GM23338 (cell line): ENCODE measurements at regions not wholly inside any gene's neighbourhood (a gene's known extent, or its start where the extent isn't known, plus 50 kb on each side); places are given as distances from the start of the nearest gene placed in this dataset.

Experiments
- ATAC-seq: fragments of 200-7000 bp; cut with Tn5 transposase; 3 replicates; pipeline ENCODE4 v1.9.1; 2020
- DNase-seq: peaks from one replicate; pipeline ENCODE4 v3.0.0-alpha.2; 2015; ENCODE audit warnings: low spot score
- H2AFZ ChIP-seq: fragments of 200-600 bp; sonication (generic); 2 replicates; pipeline ENCODE4 v1.8.0; 2016; ENCODE audit warnings: antibody characterized with exemption, mild to moderate bottlenecking, moderate library complexity
- H3F3A ChIP-seq: fragments of 200-600 bp; sonication (generic); replicated peaks from 2 replicates; pipeline ENCODE4 v1.8.0; 2017; ENCODE audit warnings: antibody characterized with exemption, mixed run types, low read depth
- H3K27ac ChIP-seq: fragments of 200-600 bp; sonication (generic); 2 replicates; pipeline ENCODE4 v1.6.1; 2016; ENCODE audit warnings: low read depth
- H3K27me3 ChIP-seq: fragments of 200-600 bp; sonication (generic); 2 replicates; pipeline ENCODE4 v1.8.0; 2016; ENCODE audit warnings: mild to moderate bottlenecking, mixed run types, moderate library complexity; ENCODE audit not compliant: insufficient read depth
- H3K36me3 ChIP-seq: fragments of 200-600 bp; sonication (generic); 2 replicates; pipeline ENCODE4 v1.8.0; 2016; ENCODE audit warnings: mild to moderate bottlenecking; ENCODE audit not compliant: insufficient read depth
- H3K4me1 ChIP-seq: fragments of 200-600 bp; sonication (generic); 2 replicates; pipeline ENCODE4 v1.8.0; 2016; ENCODE audit warnings: mild to moderate bottlenecking, moderate library complexity; ENCODE audit not compliant: insufficient read depth
- H3K4me2 ChIP-seq: fragments of 200-600 bp; sonication (generic); 2 replicates; pipeline ENCODE4 v1.7.1; 2017; ENCODE audit warnings: mixed run types
- H3K4me3 ChIP-seq: fragments of 200-600 bp; sonication (generic); 2 replicates; pipeline ENCODE4 v1.6.1; 2016; ENCODE audit warnings: mixed run types
- H3K79me2 ChIP-seq: fragments of 200-600 bp; sonication (generic); replicated peaks from 2 replicates; pipeline ENCODE4 v1.8.0; 2017; ENCODE audit warnings: mild to moderate bottlenecking; ENCODE audit not compliant: insufficient read depth
- H3K9me2 ChIP-seq: fragments of 200-600 bp; sonication (generic); 2 replicates; pipeline ENCODE4 v1.8.0; 2017; ENCODE audit not compliant: insufficient read depth
- H4K20me1 ChIP-seq: fragments of 200-600 bp; sonication (generic); replicated peaks from 2 replicates; pipeline ENCODE4 v1.8.0; 2017; ENCODE audit warnings: mild to moderate bottlenecking; ENCODE audit not compliant: insufficient read depth
- H3K27ac Mint-ChIP-seq: 2 replicates; pipeline ENCODE4 v1.8.0; 2020; ENCODE audit warnings: inconsistent platforms, mild to moderate bottlenecking, moderate library complexity, mixed read lengths
- H3K27me3 Mint-ChIP-seq: 3 replicates; pipeline ENCODE4 v1.8.0; 2022; ENCODE audit warnings: low read depth, mild to moderate bottlenecking, moderate library complexity, mixed read lengths, inconsistent platforms; ENCODE audit not compliant: insufficient read depth, poor library complexity
- H3K36me3 Mint-ChIP-seq: 3 replicates; pipeline ENCODE4 v1.8.0; 2021; ENCODE audit warnings: low read depth, mild to moderate bottlenecking, inconsistent platforms, moderate library complexity, mixed read lengths
- H3K4me1 Mint-ChIP-seq: 3 replicates; pipeline ENCODE4 v1.8.0; 2020; ENCODE audit warnings: mild to moderate bottlenecking, inconsistent platforms, mixed read lengths
- H3K4me3 Mint-ChIP-seq: 3 replicates; pipeline ENCODE4 v1.8.0; 2021; ENCODE audit warnings: moderate library complexity, mild to moderate bottlenecking, inconsistent platforms, mixed read lengths
- H3K9me3 Mint-ChIP-seq: 3 replicates; pipeline ENCODE4 v1.8.0; 2020; ENCODE audit warnings: moderate library complexity, mild to moderate bottlenecking, inconsistent platforms, mixed read lengths
- CREB1 ChIP-seq: fragments of 250-450 bp; sonication (Bioruptor Pico); IDR thresholded peaks from 2 replicates; pipeline ENCODE4 v1.5.0; 2020; ENCODE audit warnings: low read depth, mild to moderate bottlenecking, moderate library complexity
- EZH2 ChIP-seq: fragments of 200-600 bp; sonication (generic); IDR thresholded peaks from one replicate; pipeline ENCODE4 v1.8.0; 2017; ENCODE audit warnings: antibody characterized with exemption, mild to moderate bottlenecking, low read depth; ENCODE audit not compliant: unreplicated experiment
- JUNB ChIP-seq: IDR thresholded peaks from one replicate; pipeline ENCODE4 v1.6.1; 2016; ENCODE audit warnings: antibody characterized with exemption; ENCODE audit not compliant: unreplicated experiment
- NANOG ChIP-seq: IDR thresholded peaks from 2 replicates; pipeline ENCODE4 v1.6.1; 2016; ENCODE audit warnings: antibody characterized with exemption, borderline replicate concordance
- STAT1 ChIP-seq: IDR thresholded peaks from one replicate; pipeline ENCODE4 v1.6.1; 2016; ENCODE audit warnings: antibody characterized with exemption; ENCODE audit not compliant: unreplicated experiment
- TF ChIP-seq, protein P1 (sequence below), 2 experiments: fragments of 200-600 bp in 1 of 2; sonication (generic) in 1 of 2; conservative IDR thresholded peaks; 2 replicates each; pipeline versions ENCODE4 v1.5.1 to v1.6.1; 2016 to 2017; ENCODE audit warnings: antibody characterized with exemption in 2 of 2, low read depth in 2 of 2, mild to moderate bottlenecking in 2 of 2, moderate library complexity in 1 of 2
- TF ChIP-seq, protein P2 (sequence below): IDR thresholded peaks from 2 replicates; pipeline ENCODE4 v1.6.1; 2016; ENCODE audit warnings: antibody characterized with exemption
- TF ChIP-seq, protein P3 (sequence below): fragments of 250-450 bp; sonication (Bioruptor Pico); IDR thresholded peaks from 2 replicates; pipeline ENCODE4 v1.5.0; 2020; ENCODE audit warnings: mild to moderate bottlenecking, moderate library complexity
- TF ChIP-seq, protein P4 (sequence below): IDR thresholded peaks from one replicate; pipeline ENCODE4 v1.6.1; 2018; ENCODE audit warnings: antibody characterized with exemption; ENCODE audit not compliant: unreplicated experiment

DNA sequence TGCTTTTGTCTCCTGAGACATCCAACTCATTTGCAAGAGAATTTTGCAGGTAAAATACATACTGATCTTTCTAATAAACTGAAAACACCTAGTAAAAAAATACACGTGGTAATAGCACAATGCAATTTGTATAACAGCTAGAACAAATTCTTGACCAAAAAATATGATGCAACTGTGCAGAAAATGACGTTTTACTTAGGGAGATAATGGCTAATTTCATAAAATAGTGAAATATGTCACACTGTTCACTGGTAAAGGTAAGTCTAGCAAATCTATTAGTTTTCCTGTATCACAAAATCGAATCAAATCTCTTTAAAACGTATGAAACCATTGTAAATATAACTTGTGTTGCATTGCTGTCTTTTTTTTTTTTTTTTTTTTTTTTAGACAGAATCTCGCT is 130.0 kb downstream of the VPREB1 start:
- Histone ChIP-seq H3K4me2 (no peak overlapping the region), H3K27me3 (peaks cover 100% of the 10 kb centered on the region), H4K20me1 (peaks cover 4% of the 10 kb centered on the region), H2AFZ (no peak overlapping the region), H3K4me1 (no peaks in the 10 kb centered on the region), H3K36me3 (no peaks in the 10 kb centered on the region), H3K9me2 (no peaks in the 10 kb centered on the region), H3F3A (no peaks in the 10 kb centered on the region), H3K4me3 (no peak overlapping the region), H3K27ac (no peak overlapping the region), H3K79me2 (no peaks in the 10 kb centered on the region)
- DNase-seq (no peak), ATAC-seq (no peak)
- Mint-ChIP-seq H3K36me3 (no peaks in the 10 kb centered on the region), H3K27me3 (peaks cover 95% of the 10 kb centered on the region), H3K27ac (no peak overlapping the region), H3K4me1 (no peaks in the 10 kb centered on the region), H3K4me3 (no peak overlapping the region), H3K9me3 (no peaks in the 10 kb centered on the region; the same call in 2 of the 3 replicates)
- no peak for TF ChIP-seq NANOG
- no peak for TF ChIP-seq STAT1
- no peak for TF ChIP-seq CREB1
- TF ChIP-seq EZH2: no peak
- TF ChIP-seq, protein P1, sequence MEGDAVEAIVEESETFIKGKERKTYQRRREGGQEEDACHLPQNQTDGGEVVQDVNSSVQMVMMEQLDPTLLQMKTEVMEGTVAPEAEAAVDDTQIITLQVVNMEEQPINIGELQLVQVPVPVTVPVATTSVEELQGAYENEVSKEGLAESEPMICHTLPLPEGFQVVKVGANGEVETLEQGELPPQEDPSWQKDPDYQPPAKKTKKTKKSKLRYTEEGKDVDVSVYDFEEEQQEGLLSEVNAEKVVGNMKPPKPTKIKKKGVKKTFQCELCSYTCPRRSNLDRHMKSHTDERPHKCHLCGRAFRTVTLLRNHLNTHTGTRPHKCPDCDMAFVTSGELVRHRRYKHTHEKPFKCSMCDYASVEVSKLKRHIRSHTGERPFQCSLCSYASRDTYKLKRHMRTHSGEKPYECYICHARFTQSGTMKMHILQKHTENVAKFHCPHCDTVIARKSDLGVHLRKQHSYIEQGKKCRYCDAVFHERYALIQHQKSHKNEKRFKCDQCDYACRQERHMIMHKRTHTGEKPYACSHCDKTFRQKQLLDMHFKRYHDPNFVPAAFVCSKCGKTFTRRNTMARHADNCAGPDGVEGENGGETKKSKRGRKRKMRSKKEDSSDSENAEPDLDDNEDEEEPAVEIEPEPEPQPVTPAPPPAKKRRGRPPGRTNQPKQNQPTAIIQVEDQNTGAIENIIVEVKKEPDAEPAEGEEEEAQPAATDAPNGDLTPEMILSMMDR (conservative IDR thresholded peaks at IDR 0.05; ENCODE audit: low read depth in 2 of 2): no peak
- TF ChIP-seq, protein P2, sequence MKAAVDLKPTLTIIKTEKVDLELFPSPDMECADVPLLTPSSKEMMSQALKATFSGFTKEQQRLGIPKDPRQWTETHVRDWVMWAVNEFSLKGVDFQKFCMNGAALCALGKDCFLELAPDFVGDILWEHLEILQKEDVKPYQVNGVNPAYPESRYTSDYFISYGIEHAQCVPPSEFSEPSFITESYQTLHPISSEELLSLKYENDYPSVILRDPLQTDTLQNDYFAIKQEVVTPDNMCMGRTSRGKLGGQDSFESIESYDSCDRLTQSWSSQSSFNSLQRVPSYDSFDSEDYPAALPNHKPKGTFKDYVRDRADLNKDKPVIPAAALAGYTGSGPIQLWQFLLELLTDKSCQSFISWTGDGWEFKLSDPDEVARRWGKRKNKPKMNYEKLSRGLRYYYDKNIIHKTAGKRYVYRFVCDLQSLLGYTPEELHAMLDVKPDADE: no peak
- TF ChIP-seq, protein P3, sequence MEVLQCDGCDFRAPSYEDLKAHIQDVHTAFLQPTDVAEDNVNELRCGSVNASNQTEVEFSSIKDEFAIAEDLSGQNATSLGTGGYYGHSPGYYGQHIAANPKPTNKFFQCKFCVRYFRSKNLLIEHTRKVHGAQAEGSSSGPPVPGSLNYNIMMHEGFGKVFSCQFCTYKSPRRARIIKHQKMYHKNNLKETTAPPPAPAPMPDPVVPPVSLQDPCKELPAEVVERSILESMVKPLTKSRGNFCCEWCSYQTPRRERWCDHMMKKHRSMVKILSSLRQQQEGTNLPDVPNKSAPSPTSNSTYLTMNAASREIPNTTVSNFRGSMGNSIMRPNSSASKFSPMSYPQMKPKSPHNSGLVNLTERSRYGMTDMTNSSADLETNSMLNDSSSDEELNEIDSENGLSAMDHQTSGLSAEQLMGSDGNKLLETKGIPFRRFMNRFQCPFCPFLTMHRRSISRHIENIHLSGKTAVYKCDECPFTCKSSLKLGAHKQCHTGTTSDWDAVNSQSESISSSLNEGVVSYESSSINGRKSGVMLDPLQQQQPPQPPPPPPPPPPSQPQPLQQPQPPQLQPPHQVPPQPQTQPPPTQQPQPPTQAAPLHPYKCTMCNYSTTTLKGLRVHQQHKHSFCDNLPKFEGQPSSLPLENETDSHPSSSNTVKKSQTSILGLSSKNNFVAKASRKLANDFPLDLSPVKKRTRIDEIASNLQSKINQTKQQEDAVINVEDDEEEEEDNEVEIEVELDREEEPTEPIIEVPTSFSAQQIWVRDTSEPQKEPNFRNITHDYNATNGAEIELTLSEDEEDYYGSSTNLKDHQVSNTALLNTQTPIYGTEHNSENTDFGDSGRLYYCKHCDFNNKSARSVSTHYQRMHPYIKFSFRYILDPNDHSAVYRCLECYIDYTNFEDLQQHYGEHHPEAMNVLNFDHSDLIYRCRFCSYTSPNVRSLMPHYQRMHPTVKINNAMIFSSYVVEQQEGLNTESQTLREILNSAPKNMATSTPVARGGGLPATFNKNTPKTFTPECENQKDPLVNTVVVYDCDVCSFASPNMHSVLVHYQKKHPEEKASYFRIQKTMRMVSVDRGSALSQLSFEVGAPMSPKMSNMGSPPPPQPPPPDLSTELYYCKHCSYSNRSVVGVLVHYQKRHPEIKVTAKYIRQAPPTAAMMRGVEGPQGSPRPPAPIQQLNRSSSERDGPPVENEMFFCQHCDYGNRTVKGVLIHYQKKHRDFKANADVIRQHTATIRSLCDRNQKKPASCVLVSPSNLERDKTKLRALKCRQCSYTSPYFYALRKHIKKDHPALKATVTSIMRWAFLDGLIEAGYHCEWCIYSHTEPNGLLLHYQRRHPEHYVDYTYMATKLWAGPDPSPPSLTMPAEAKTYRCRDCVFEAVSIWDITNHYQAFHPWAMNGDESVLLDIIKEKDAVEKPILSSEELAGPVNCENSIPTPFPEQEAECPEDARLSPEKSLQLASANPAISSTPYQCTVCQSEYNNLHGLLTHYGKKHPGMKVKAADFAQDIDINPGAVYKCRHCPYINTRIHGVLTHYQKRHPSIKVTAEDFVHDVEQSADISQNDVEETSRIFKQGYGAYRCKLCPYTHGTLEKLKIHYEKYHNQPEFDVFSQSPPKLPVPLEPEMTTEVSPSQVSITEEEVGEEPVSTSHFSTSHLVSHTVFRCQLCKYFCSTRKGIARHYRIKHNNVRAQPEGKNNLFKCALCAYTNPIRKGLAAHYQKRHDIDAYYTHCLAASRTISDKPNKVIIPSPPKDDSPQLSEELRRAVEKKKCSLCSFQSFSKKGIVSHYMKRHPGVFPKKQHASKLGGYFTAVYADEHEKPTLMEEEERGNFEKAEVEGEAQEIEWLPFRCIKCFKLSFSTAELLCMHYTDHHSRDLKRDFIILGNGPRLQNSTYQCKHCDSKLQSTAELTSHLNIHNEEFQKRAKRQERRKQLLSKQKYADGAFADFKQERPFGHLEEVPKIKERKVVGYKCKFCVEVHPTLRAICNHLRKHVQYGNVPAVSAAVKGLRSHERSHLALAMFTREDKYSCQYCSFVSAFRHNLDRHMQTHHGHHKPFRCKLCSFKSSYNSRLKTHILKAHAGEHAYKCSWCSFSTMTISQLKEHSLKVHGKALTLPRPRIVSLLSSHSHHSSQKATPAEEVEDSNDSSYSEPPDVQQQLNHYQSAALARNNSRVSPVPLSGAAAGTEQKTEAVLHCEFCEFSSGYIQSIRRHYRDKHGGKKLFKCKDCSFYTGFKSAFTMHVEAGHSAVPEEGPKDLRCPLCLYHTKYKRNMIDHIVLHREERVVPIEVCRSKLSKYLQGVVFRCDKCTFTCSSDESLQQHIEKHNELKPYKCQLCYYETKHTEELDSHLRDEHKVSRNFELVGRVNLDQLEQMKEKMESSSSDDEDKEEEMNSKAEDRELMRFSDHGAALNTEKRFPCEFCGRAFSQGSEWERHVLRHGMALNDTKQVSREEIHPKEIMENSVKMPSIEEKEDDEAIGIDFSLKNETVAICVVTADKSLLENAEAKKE: no peak
- no peak for TF ChIP-seq JUNB
- TF ChIP-seq, protein P4, sequence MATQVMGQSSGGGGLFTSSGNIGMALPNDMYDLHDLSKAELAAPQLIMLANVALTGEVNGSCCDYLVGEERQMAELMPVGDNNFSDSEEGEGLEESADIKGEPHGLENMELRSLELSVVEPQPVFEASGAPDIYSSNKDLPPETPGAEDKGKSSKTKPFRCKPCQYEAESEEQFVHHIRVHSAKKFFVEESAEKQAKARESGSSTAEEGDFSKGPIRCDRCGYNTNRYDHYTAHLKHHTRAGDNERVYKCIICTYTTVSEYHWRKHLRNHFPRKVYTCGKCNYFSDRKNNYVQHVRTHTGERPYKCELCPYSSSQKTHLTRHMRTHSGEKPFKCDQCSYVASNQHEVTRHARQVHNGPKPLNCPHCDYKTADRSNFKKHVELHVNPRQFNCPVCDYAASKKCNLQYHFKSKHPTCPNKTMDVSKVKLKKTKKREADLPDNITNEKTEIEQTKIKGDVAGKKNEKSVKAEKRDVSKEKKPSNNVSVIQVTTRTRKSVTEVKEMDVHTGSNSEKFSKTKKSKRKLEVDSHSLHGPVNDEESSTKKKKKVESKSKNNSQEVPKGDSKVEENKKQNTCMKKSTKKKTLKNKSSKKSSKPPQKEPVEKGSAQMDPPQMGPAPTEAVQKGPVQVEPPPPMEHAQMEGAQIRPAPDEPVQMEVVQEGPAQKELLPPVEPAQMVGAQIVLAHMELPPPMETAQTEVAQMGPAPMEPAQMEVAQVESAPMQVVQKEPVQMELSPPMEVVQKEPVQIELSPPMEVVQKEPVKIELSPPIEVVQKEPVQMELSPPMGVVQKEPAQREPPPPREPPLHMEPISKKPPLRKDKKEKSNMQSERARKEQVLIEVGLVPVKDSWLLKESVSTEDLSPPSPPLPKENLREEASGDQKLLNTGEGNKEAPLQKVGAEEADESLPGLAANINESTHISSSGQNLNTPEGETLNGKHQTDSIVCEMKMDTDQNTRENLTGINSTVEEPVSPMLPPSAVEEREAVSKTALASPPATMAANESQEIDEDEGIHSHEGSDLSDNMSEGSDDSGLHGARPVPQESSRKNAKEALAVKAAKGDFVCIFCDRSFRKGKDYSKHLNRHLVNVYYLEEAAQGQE: no peak
